OCI-LY1 (cell line): ENCODE measurements at regions not wholly inside any gene's neighbourhood (a gene's known extent, or its start where the extent isn't known, plus 50 kb on each side); places are given as distances from the start of the nearest gene placed in this dataset.

Source experiments
- CTCF ChIP-seq: fragments of 200-600 bp; sonication (generic), shearing (Covaris generic); IDR thresholded peaks from 2 replicates; pipeline ENCODE4 v1.5.1; 2017; ENCODE audit warnings: mild to moderate bottlenecking, antibody characterized with exemption, low read length, moderate library complexity, mixed read lengths
- EZH2 ChIP-seq: fragments of 200-600 bp; sonication (generic), shearing (Covaris generic); IDR thresholded peaks from 2 replicates; pipeline ENCODE4 v1.8.0; 2017; ENCODE audit warnings: borderline replicate concordance, mixed run types, mild to moderate bottlenecking, antibody characterized with exemption, low read length, moderate library complexity, mixed read lengths

- no peak for TF ChIP-seq CTCF
- TF ChIP-seq EZH2: no peak
Observed at GRCh38 chr7:156036153-156036552, 223.9 kb upstream of the SHH start.
